GM21576 (cell line): ENCODE measurements at regions not wholly inside any gene's neighbourhood (a gene's known extent, or its start where the extent isn't known, plus 50 kb on each side); places are given as distances from the start of the nearest gene placed in this dataset.

ENCODE experiments used
- ATAC-seq: cut with Tn5 transposase; IDR thresholded peaks from one replicate; pipeline ENCODE4 v1.9.1; 2021; ENCODE audit warnings: mild to moderate bottlenecking, moderate library complexity; ENCODE audit not compliant: unreplicated experiment

DNA sequence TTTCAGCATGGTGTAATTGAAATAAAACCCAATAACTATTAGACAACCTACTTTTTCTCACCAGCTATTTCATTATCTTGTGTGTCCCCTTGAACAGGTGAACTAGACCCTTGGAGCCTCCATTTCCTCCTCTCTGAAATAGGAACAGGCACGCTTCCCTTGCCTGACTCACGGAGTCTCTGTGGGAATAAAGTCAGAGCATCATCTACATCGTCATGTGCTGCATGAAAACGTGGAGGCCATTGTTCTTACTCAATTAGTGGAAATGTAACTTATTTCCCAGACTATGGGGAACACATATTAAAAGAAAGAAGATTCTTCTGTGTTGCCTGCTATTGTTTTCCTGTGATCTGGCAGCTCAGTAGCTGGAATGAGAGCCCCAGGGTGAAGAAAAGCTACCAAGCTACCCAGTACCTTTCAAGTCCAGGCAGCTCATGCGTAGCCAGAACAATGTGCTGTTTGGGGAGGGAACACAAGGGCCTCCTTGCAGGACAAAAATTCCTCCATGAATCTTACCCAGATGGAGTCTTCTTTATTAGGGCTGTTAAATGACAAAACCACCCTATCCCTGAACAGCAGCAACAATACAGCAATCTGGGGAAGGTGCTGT, 59.8 kb downstream of the SOX11 start:
- no peak for ATAC-seq

- ATAC-seq: no peak
Measured at GRCh38 chr2:5756272-5756671, 64.1 kb downstream of the SOX11 start.

DNA sequence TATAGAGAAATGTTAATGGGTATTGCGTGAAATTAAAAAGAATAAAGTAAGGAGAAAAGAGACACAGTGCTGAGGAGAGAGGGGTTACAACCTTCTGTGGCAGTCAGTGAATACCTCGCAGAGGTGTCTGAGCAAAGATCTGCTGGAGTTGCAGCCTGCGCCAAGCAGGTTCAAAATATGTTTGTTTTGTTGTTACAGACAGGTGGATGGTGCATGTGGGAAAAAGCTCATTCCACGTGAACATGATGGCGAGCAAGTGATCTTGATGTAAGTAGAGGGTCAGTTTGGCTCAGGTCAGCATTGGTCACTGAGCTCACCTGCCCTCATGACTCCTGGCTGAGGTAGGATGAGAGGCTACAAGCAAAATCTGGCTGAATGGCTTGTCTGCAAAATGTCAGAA, 66.2 kb downstream of the SOX11 start:
- ATAC-seq: no peak

DNA sequence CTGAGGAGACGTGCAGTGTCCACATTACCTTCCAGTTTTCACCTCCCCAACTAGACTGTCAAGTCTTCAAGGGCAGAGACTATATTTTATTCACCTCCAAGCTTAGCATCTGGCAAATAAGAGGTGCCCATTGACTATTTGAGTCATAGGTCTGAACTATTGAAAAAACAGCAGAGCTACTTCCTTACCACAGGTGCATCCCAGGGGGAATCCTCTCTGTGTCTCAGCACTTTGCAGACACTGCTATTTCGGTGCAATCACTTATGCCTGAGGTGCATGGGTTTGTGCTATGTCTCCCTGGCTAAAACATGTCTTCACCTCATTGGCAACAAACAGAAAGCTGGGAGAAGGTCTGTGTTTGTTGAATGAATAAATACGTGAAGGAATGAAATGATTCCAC, 67.8 kb downstream of the SOX11 start:
- ATAC-seq: no peak

DNA sequence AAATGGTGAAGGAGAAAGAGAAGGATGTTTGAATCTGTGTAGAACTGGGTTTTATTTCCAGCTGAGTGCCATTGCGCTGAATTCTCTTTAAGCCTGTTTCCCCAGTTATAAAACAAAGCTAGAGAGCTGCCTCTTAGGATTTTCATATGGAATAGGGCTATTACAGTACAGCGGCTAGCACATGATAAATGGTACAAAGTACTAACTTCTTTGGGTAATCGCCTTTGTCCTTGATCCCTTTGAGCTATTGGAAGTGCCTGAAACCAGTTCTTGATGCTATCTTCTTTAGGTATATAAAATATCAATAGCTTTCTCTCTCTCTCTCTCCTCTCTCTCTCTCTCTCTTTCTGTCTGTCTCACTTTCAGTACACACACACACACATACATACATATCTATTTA, 71.3 kb downstream of the SOX11 start:
- ATAC-seq: no peak

- ATAC-seq: no peak
Measured at GRCh38 chr2:5764041-5764440, 71.9 kb downstream of the SOX11 start.

DNA sequence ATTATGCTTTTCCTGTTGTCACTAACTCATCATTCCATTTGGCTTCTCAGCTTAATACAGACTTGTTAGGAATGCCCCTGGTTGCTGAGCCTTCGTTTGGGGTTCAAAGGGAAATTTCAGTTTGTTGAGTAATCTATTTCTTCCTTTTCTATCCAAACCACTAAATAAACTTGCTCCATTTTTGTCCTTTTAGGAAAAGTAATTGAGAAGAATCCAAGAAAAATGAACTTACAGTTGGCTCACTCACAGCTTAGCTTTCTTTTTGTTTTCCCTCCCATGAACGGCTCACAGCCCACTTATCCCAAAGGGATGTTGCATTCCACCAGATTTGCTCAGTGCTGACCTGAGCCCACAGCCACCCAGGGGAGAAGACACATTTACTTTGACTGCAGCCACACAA, 73.9 kb downstream of the SOX11 start:
- no peak for ATAC-seq

GRCh38 chr2:5766561-5766960, 74.4 kb downstream of the SOX11 start:
- no peak for ATAC-seq

- no peak for ATAC-seq
Measured at GRCh38 chr2:5777131-5777535, 84.9 kb downstream of the SOX11 start.

DNA sequence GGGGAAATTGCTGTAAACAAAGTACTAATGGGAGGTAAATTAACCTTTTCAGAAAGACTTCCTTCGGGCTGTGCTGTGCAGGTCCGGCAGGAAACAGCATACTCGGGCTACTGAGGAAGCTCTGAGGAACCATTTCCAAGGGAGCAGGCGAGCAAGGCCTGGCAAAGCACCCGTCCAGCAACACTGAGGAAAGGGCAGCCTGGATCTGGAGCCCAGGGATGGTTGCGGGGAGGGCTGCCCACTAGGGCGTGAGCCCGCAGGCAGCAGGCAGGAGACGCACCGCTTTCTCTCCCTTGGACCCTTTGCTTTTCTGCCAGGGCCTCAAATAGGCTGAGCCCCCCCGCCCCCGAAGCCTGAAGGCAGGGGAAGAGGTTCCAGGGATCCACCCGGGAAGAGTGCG, 89.5 kb downstream of the SOX11 start:
- ATAC-seq: no peak

GRCh38 chr2:5782103-5782502, 89.9 kb downstream of the SOX11 start:
- no peak for ATAC-seq

GRCh38 chr2:5788447-5788846, 96.3 kb downstream of the SOX11 start:
- ATAC-seq: no peak

GRCh38 chr2:5791371-5791770, 99.2 kb downstream of the SOX11 start:
- no peak for ATAC-seq

DNA sequence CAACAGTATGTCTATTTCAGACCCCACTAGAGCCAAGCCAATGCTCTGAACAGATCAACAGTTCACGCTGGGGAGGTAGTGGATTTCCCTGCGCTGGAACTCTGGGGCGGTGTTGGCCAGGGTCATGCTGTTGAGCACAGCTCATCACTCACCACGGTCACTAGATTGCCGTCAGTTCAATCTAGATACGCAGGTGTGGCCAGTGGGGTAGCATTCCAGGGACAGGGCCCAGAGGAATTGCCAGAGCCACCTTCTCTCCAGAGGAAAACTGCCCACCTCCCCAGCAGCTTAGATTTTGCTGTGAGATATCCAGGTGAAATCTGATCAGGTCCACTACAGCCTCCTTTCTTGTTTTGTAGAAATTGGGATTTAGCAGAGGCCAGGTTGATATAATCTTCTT, 101.8 kb downstream of the SOX11 start:
- no peak for ATAC-seq

- no peak for ATAC-seq
Measured at GRCh38 chr2:5798084-5798483, 105.9 kb downstream of the SOX11 start.

GRCh38 chr2:5799348-5799747, 107.2 kb downstream of the SOX11 start:
- ATAC-seq: no peak

DNA sequence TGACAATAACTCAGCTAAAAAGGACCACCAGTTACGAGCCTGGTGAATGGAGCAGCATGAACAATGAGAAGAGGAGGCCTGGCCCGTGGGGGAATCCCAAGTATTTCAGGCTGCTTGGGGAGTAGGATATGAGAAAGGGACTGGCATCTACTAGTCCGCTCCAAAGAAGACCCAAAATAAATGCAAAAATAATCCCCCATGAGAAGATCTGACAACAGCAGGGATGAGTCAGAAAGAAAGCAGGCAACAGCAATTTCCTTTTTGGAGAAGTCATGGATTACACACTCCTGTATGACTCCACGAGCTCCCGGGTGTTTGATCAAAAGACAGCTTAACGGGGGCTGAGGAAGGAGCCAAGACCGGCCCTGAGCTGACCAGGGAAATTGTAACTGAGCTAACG, 111.4 kb downstream of the SOX11 start:
- ATAC-seq: no peak

GRCh38 chr2:5818961-5819600, 126.9 kb downstream of the SOX11 start:
- no peak for ATAC-seq

- ATAC-seq: no peak
Measured at GRCh38 chr2:5824126-5824525, 131.9 kb downstream of the SOX11 start.

- no peak for ATAC-seq
Measured at GRCh38 chr2:5825686-5826085, 133.5 kb downstream of the SOX11 start.

DNA sequence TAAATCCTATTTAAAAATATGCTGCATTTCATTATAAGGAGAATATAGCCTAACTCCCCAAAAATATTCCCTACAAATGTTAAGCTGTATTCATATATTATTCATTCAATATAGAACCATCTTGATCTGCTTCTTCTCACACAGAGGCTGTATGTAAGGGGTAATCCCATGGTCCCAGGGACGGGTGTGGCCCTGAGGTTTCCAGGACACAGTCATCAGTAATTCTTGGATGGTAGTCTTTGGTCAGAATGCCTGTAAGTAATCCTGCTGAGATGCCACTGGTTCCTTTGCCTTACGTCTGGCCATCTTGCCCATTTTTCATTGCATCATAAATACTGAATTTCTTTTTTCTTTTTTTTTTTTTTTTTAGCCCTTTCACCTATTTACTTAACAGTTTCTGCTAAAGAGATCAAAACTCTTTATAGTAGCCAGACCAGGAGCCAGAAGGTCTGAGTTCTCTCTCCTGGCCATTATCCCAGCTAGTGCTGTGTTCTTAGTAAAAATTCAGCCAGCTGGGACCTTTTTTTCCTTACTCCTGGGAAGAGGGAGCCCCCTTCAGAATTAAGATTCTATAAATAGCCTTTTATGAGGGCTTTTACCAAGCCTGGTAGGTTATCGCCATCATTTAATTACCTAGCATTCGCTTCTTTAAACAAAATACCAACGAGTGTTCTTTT, 134.9 kb downstream of the SOX11 start:
- ATAC-seq: no peak

DNA sequence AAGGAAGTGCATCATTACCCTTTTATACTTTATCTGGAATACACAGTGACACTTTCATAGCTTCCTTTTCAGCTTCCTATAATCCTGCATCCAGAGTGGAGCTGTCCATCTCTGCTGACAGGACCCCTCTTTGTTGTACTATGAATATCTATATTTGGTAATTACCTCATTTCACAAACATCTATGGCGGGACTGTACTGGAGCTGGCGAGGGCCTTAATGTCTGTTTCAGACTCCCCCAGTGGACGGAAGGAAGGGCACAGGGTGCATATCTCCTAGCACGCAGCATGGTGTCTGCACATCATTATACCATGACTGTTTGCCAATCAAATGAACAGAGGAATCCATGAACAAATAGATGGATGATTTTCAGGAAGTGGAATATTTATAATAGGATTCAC, 142.3 kb downstream of the SOX11 start:
- ATAC-seq: no peak

GRCh38 chr2:5839550-5839949, 147.4 kb downstream of the SOX11 start:
- no peak for ATAC-seq
